GM12875 (cell line): ENCODE measurements at regions not wholly inside any gene's neighbourhood (a gene's known extent, or its start where the extent isn't known, plus 50 kb on each side); places are given as distances from the start of the nearest gene placed in this dataset.

Source experiments
- H3K4me3 ChIP-seq: one replicate; pipeline ENCODE4 v1.5.1; 2011; ENCODE audit warnings: low read depth, low read length, control low read depth
- CTCF ChIP-seq: IDR thresholded peaks from 2 replicates; pipeline ENCODE4 v1.5.1; 2011; ENCODE audit warnings: low read depth, mild to moderate bottlenecking, control low read depth, inconsistent platforms, low read length, moderate library complexity, borderline replicate concordance; ENCODE audit not compliant: insufficient read depth

GRCh38 chr5:152688561-152689249, 283.6 kb upstream of the NMUR2 start:
- TF ChIP-seq CTCF = no peak
- no peak overlapping the region for H3K4me3 ChIP-seq

GRCh38 chr5:152689250-152689711, 284.2 kb upstream of the NMUR2 start:
- TF ChIP-seq CTCF = no peak

GRCh38 chr5:152694231-152694630, 289.2 kb upstream of the NMUR2 start:
- TF ChIP-seq CTCF = no peak

More at GRCh38 chr5:152689250-152689711, 284.2 kb upstream of the NMUR2 start:
- H3K4me3 ChIP-seq = no peak overlapping the region

GRCh38 chr5:152701305-152701949, 296.3 kb upstream of the NMUR2 start:
- TF ChIP-seq CTCF = no peak
- H3K4me3 ChIP-seq = no peak overlapping the region

More at GRCh38 chr5:152694231-152694630, 289.2 kb upstream of the NMUR2 start:
- no peak overlapping the region for H3K4me3 ChIP-seq

- TF ChIP-seq CTCF = no peak
- no peak overlapping the region for H3K4me3 ChIP-seq
Observed at GRCh38 chr5:152704286-152704685, 299.2 kb upstream of the NMUR2 start.

- no peak for TF ChIP-seq CTCF
- H3K4me3 ChIP-seq = no peak overlapping the region
Observed at GRCh38 chr5:152711801-152712388, 306.8 kb upstream of the NMUR2 start.
